ENCODE measurements at regions not wholly inside any gene's neighbourhood (a gene's known extent, or its start where the extent isn't known, plus 50 kb on each side); places are given as distances from the start of the nearest gene placed in this dataset.
"Not testable (repeated sequence)": the region's sequence is repeated elsewhere in the genome, so short reads cannot be mapped to it uniquely, and the experiment has no call there.

- DNase-seq (ENCODE audit: low spot score) = no peak
Measured at GRCh38 chr15:91414124-91414523, 314.1 kb downstream of the SV2B start.

DNA sequence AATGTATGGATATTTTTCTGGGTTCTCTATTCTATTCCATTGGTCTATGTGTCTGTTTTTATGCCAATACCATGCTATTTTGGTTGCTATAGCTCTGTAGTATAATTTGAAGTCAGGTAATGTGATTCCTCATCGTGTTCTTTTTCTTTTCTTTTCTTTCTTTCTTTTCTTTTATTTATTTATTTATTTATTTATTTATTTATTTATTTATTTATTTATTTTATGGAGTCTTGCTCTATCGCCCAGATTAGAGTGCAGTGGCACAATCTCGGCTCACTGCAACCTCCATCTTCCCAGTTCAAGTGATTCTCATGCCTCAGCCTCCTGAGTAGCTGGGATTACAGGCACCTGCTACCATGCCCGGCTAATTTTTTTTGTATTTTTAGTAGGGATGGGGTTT is 315.2 kb downstream of the SV2B start:
- DNase-seq (ENCODE audit: low spot score) = not testable (repeated sequence)

- no peak for DNase-seq (ENCODE audit: low spot score)
Measured at GRCh38 chr15:91420689-91421088, 320.6 kb downstream of the SV2B start.

DNA sequence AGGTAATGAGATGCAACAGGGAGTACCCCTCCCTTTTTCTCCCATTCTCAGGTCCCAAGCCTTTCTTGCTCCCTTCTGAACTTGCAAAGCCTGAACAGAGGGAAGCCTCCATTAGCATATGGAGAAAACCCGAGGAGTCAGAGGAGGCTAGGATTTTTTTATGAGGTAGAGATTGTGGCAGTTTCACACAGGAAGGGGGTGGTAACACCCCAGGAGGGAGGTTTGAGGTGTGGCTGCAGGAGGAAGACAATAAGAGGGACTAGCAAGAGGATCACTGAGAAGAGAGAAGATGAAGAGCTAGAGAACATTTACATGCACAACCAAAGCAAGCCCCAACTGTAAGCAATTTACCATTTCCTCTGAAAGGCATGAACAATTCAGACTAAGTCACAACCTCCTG is 322.7 kb downstream of the SV2B start:
- DNase-seq (ENCODE audit: low spot score) = no peak

DNA sequence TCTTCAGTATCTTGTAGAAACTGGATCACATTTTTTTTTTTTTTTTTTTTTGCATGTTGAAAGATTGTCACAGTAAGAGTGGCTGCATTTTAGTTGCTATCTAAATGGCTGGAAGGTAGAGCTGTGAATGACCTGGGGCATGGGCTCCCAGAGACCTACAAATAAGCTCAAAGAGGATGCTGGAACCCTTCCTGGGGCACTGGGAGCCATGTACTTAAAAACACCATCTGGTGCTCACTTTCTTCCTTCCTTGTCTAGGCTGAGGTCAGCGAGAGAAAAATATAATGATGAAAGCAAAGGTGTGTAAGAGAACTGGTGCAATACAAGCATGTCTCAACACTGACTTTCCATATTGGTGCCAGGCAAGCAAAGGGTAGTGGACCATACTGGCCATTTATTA is 323.9 kb downstream of the SV2B start:
- DNase-seq (ENCODE audit: low spot score) = no peak

DNA sequence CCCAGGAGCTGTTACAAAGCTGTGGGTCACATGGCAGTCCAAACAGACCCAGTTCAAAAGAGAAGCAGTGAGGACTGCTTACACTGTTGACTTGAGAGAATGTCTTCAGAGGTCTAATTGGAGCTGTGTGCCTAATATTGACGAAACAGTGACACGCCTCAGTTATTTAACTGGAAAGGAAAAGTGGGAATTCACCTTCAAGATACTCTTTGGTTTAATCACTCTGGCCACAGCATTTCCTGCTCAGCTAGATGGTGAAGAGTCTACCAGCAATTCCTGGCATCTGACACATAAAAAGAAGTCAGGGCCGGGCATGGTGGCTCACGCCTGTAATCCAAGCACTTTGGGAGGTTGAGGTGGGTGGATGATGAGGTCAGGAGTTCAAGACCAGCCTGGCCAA is 326.4 kb downstream of the SV2B start:
- DNase-seq (ENCODE audit: low spot score) = no peak

DNA sequence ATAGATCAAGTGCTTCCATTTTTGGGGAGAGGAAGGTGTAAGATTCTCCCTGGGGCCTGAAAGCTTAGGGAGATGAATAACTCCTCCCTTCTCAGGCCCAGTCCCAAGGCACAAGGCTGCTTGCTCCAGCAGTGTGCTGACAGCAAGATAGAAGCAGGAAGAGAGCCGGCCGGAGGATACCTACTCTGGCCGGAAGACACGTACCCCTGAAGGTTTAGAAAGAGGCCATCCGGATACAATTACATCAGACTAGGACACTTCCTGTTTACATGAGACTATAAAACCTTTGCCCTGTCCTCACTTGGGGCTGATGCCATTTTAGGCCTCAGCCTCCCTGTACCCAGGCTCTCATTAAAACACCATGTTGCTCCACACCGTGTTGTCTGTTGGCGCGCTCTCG is 329.9 kb downstream of the SV2B start:
- no peak for DNase-seq (ENCODE audit: low spot score)

DNA sequence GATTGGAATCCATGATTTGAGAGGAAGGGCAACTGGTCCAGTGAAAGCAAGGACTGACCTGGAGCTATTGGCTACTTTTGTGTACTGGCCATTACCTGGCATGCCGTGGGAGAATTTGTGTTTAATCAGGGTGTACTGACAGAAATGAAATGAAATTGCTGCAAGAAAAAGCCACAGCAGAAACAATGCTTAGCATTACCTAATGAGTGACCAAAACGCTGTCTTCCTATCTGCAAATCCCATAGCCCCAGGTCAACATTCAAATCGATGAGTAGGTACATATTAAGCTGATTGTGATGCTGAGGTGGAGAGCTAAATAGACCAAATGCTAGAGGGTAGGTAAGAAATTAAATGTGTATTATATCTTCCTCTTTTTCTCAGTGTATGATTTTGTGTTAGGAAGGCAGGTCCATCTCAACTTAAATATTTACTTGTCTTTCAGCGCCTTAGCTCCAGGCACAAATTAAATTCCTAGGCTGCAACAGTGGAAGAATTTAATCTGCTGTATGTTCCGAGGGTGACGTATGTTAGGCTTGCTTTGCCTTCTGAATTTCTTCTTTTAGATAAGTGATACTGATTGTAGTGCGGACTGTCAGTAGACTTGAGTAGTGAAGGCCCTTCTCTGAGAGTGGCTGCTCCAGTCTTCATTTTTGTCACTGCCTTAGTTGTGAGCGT is 331.1 kb downstream of the SV2B start:
- no peak for DNase-seq (ENCODE audit: low spot score)

DNA sequence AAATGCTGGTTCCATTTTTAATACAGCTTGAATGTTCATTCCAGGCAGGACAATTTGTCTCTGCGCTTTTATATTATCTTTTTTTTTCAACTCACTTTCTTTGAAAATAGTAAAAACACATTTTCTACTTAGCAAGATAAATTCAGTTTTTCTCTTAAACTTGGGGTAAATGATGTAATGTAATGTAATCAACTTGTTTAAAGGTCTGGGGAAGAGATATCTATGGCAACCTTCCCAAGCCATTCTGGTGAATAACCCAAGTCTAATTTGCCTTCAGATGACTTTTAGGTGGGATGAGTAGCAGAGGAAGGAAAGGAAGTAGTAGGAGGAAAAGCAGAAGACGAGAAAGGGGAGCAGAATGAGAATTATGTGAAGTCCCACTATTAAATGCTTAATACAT is 335.1 kb downstream of the SV2B start:
- no peak for DNase-seq (ENCODE audit: low spot score)

DNA sequence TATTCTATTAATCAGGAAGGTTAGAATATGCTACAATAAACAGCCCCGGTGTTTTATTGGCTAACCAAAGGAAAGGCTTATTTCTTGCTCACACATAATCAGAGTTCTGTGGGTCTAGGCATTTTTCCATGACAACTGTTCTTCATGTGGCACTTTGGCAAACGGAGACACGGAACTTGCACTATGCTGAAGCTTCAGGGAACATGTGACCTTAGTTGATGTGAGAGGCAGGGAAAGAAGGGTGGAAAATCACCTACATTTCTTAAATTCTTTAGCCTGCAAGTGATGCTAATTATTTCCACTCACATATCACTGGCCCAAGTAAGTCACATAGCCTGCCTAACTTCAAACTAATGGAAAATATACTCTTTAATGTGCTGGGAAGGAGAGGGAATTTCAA is 344.6 kb downstream of the SV2B start:
- no peak for DNase-seq (ENCODE audit: low spot score)

DNA sequence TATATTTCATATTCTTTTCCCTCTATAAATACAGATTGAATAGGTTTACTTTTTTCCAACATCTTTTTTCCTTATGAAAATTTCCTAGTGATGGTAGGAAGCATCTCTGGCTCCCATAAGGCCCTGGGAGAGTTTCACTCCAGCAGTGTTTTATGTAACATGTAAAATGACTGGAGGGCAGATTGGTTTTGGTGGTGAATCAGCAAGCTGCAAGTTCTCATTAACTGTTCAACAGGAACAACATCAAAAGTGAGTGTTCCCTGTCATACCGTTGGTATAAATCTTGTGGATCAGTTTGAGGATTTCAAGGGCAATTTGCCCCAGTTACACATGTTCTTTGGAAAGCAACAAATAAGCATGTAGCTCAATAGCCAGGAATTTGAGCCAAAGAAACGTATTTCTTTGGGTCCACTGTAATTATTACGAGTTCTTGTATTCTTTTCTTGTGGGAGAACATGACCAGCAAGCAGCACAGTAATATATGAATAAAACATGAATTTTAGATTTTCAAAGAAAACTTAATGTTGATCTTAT is 345.7 kb downstream of the SV2B start:
- no peak for DNase-seq (ENCODE audit: low spot score)

GRCh38 chr15:91447991-91448644 is 348.1 kb downstream of the SV2B start:
- no peak for DNase-seq (ENCODE audit: low spot score)

DNA sequence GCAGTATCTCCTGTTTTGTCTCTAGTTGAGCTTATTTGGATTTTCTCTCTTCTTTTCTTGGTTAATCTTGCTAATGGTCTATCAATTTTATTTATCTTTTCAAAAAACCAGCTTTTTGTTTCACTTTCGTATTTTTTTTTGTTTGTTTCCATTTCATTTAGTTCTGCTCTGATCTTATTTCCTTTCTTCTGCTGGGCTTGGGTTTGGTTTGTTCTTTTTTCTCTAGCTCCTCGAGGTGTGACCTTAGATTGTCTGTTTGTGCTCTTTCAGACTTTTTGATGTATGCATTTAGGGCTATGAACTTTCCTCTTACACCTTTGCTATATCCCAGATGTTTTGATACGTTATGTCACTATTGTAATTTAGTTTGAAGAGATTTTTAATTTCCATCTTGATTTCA is 353.3 kb downstream of the SV2B start:
- not testable (repeated sequence) for DNase-seq (ENCODE audit: low spot score)

- no peak for DNase-seq (ENCODE audit: low spot score)
Measured at GRCh38 chr15:91456251-91456718, 356.2 kb downstream of the SV2B start.

DNA sequence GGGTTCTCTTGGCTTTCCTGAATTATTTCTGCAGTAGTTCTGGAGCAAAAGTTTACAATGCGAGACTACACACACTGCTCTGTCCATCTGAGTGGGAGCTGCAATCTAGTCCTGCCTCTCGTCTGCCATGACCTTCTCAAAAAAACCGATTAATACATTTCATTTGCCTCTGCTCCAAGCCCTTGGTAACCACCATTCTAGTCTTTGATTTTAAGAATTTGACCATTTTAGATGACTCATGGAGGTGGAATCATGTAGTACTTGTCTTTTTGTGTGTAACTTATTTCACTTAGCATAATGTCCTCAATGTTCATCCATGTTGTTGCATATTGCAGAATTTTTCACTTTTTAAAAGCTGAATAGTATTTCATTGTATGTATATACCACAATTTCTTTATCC is 356.9 kb downstream of the SV2B start:
- no peak for DNase-seq (ENCODE audit: low spot score)

GRCh38 chr15:91461377-91461776 is 361.3 kb downstream of the SV2B start:
- no peak for DNase-seq (ENCODE audit: low spot score)

- no peak for DNase-seq (ENCODE audit: low spot score)
Measured at GRCh38 chr15:91465086-91465485, 365.0 kb downstream of the SV2B start.

- DNase-seq (ENCODE audit: low spot score) = no peak
Measured at GRCh38 chr15:91465696-91466095, 365.6 kb downstream of the SV2B start.

DNA sequence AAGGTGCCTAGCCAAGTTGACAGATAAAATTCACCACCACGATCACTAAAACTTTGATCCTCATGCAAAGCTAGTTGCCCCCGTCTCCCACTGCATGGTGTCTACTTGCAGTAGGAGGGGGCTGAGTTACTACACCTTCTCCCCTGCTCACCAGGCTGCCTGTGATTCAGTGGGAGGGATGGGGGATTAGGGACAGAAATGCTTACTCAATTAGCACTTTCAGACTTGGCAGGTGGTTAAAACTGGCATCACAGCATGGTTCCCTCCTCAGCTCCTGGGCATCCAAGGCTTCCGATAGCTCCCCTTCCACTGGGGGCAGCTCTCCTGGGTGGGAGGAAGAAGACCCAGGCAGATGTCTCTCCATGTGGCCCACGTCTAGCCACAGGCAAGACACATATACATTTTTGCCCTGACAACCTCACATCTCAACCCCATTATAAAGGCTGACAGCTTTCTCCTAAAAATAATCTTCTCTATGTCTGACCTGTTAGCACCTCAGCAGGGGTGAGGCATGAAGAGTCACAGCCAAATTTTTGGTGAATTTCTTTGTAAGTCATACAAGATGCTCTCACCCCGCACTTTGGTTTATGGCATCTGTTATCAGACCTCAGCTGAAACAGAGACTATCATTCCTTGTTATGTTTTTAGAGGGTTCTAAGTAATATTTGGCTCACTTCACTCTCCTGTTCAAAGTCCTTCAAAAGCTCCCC is 369.0 kb downstream of the SV2B start:
- no peak for DNase-seq (ENCODE audit: low spot score)

GRCh38 chr15:91469632-91470567 is 369.8 kb downstream of the SV2B start:
- no peak for DNase-seq (ENCODE audit: low spot score)

DNA sequence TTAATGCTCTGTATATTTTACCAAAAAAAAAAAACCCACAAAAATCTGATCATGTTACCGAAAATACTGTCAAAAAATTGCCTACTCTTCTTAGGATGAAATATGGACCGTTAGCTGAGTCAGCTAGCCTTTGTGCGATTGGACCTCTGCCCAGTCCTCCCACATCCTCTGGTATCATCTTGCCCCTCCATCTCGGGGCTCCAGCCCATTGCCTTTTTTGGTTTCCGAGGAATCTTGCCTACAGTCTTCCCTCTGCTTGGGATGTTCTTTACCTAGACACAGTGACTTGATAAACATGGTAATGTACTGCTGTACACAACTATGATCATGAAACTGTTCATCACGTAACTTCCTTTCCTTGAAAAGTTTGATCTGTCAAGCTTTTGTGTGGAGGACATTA is 371.4 kb downstream of the SV2B start:
- DNase-seq (ENCODE audit: low spot score) = no peak

GRCh38 chr15:91472316-91472756 is 372.3 kb downstream of the SV2B start:
- no peak for DNase-seq (ENCODE audit: low spot score)

Measured in germinal center (tissue), 1 donor.